ENCODE measurements at regions not wholly inside any gene's neighbourhood (a gene's known extent, or its start where the extent isn't known, plus 50 kb on each side); places are given as distances from the start of the nearest gene placed in this dataset.

DNA sequence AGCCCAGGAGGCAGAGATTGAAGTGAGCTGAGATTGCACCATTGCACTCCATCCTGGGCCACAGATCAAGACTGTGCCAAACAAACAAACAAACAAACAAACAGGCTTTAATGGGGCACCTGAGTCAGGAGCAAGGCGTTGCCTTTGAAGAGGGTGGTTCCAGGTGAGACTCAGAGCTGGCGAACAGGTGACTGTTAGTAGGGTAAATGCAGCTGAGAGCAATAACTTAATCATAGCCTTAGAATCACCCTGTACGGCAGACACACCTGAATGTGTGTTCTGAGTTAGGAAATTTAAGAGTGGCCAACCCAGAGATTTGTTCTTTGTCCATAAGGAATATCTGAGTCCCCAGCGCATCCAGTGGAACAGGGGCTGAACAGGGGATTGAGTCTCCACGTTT, 440.4 kb downstream of the RPS6KC1 start:
- no peaks in the 10 kb centered on the region for H3K79me2 ChIP-seq (ENCODE audit: control insufficient read depth, insufficient read depth, low read length)
- H3K4me1 ChIP-seq (ENCODE audit: control insufficient read depth, extremely low read depth, insufficient read depth, low read length), result no peaks in the 10 kb centered on the region
- H3K9ac ChIP-seq (ENCODE audit: control insufficient read depth, extremely low read depth, insufficient read depth, low read length), result no peak overlapping the region
- no peaks in the 10 kb centered on the region for H3K27me3 ChIP-seq (ENCODE audit: control insufficient read depth, extremely low read depth, insufficient read depth, low read length)
- H3K9me1 ChIP-seq (ENCODE audit: control insufficient read depth, extremely low read depth, insufficient read depth, low read length), result no peaks in the 10 kb centered on the region
- no peak overlapping the region for H3K4me2 ChIP-seq (ENCODE audit: control insufficient read depth, extremely low read depth, insufficient read depth, low read depth, low read length)
- DNase-seq (ENCODE audit: low read depth, low spot score) (no peak), FAIRE-seq (no peak)
- TF ChIP-seq, protein P1, sequence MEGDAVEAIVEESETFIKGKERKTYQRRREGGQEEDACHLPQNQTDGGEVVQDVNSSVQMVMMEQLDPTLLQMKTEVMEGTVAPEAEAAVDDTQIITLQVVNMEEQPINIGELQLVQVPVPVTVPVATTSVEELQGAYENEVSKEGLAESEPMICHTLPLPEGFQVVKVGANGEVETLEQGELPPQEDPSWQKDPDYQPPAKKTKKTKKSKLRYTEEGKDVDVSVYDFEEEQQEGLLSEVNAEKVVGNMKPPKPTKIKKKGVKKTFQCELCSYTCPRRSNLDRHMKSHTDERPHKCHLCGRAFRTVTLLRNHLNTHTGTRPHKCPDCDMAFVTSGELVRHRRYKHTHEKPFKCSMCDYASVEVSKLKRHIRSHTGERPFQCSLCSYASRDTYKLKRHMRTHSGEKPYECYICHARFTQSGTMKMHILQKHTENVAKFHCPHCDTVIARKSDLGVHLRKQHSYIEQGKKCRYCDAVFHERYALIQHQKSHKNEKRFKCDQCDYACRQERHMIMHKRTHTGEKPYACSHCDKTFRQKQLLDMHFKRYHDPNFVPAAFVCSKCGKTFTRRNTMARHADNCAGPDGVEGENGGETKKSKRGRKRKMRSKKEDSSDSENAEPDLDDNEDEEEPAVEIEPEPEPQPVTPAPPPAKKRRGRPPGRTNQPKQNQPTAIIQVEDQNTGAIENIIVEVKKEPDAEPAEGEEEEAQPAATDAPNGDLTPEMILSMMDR (optimal IDR thresholded peaks at IDR 0.05 in 1 of 3, IDR thresholded peaks at IDR 0.05 in 1 of 3, conservative IDR thresholded peaks at IDR 0.05 in 1 of 3; ENCODE audit: extremely low read depth in 1 of 3, insufficient read depth in 2 of 3, low read length in 3 of 3), result no peak
- TF ChIP-seq EZH2 (IDR thresholded peaks at IDR 0.05; ENCODE audit: low read length), result no peak
- H3K4me3 ChIP-seq (ENCODE audit: control insufficient read depth in 2 of 3, extremely low read depth in 1 of 3, insufficient read depth in 2 of 3, low read depth in 1 of 3, low read length in 3 of 3), result no peak overlapping the region
- H2AFZ ChIP-seq (ENCODE audit: control insufficient read depth, low read length), result no peak overlapping the region
- H4K20me1 ChIP-seq (ENCODE audit: control insufficient read depth, extremely low read depth, insufficient read depth, low read length), result no peaks in the 10 kb centered on the region
- H3K9me3 ChIP-seq (ENCODE audit: control insufficient read depth, low read depth, low read length), result no peaks in the 10 kb centered on the region
- dilution Hi-C loops (cut with MboI; ENCODE audit: extremely low pct_ligation_motif_present, low sequenced_read_pairs), result no loop called here
- no peaks in the 10 kb centered on the region for H3K36me3 ChIP-seq (ENCODE audit: control insufficient read depth in 2 of 2, extremely low read depth in 1 of 2, insufficient read depth in 2 of 2, low read length in 2 of 2)
- H3K27ac ChIP-seq (ENCODE audit: control insufficient read depth, insufficient read depth, low read length), result no peak overlapping the region

DNA sequence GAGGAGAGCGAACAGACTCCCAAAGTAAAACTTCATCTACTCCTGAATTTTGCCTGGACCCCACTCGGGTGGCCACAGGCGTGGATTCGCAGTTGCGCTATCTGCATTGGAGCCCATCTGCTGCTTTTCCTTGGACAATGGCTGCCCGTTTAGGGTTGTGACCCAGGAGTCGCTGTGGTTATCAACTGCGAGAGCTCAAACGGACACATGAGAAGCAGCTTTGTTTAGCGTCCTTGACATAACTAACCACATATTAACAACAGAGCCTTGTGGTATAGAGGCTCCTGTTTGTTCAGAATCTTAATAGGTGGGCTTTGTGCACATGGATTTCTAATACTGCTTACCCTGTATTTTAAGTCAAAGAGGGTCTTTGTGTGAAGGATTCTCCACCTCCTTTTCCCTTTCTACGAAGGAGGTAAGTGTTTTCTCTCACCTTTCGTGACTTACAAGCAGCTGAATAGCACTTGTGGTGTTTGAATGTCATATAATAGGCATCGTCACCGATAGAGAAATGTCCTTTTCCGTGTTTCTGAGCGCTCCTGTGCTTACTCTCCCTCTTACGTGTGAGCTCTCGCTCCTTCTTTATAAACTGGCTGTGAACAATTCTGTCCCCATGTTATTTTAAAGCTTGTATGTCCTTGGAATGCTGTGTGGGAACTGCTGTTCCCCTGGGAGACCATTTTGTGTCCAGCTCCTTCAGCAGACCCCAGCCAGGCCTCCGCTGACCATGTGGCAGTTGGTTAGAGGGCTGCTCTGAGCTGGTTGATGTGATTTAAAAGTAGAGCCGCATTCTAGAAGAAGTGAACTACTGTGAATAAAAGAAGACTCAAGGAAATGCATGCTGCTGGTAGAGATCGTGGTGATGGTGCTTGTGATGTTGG, 441.4 kb downstream of the RPS6KC1 start:
- H2AFZ ChIP-seq (ENCODE audit: control insufficient read depth, low read length), result no peak overlapping the region
- H4K20me1 ChIP-seq (ENCODE audit: control insufficient read depth, extremely low read depth, insufficient read depth, low read length), result no peaks in the 10 kb centered on the region
- H3K27me3 ChIP-seq (ENCODE audit: control insufficient read depth, extremely low read depth, insufficient read depth, low read length), result no peaks in the 10 kb centered on the region
- H3K4me3 ChIP-seq (ENCODE audit: control insufficient read depth in 2 of 3, extremely low read depth in 1 of 3, insufficient read depth in 2 of 3, low read depth in 1 of 3, low read length in 3 of 3), result no peak overlapping the region
- no peaks in the 10 kb centered on the region for H3K36me3 ChIP-seq (ENCODE audit: control insufficient read depth in 2 of 2, extremely low read depth in 1 of 2, insufficient read depth in 2 of 2, low read length in 2 of 2)
- FAIRE-seq (no peak), DNase-seq (ENCODE audit: low read depth, low spot score) (no peak)
- dilution Hi-C loops (cut with MboI; ENCODE audit: extremely low pct_ligation_motif_present, low sequenced_read_pairs), result no loop called here
- no peaks in the 10 kb centered on the region for H3K79me2 ChIP-seq (ENCODE audit: control insufficient read depth, insufficient read depth, low read length)
- no peaks in the 10 kb centered on the region for H3K4me1 ChIP-seq (ENCODE audit: control insufficient read depth, extremely low read depth, insufficient read depth, low read length)
- H3K9me3 ChIP-seq (ENCODE audit: control insufficient read depth, low read depth, low read length), result no peaks in the 10 kb centered on the region
- no peak overlapping the region for H3K9ac ChIP-seq (ENCODE audit: control insufficient read depth, extremely low read depth, insufficient read depth, low read length)
- no peak for TF ChIP-seq EZH2 (IDR thresholded peaks at IDR 0.05; ENCODE audit: low read length)
- TF ChIP-seq, protein P1 (optimal IDR thresholded peaks at IDR 0.05 in 1 of 3, IDR thresholded peaks at IDR 0.05 in 1 of 3, conservative IDR thresholded peaks at IDR 0.05 in 1 of 3; ENCODE audit: extremely low read depth in 1 of 3, insufficient read depth in 2 of 3, low read length in 3 of 3), result no peak
- no peak overlapping the region for H3K27ac ChIP-seq (ENCODE audit: control insufficient read depth, insufficient read depth, low read length)
- H3K4me2 ChIP-seq (ENCODE audit: control insufficient read depth, extremely low read depth, insufficient read depth, low read depth, low read length), result no peak overlapping the region
- no peaks in the 10 kb centered on the region for H3K9me1 ChIP-seq (ENCODE audit: control insufficient read depth, extremely low read depth, insufficient read depth, low read length)
